ENCODE measurements at regions not wholly inside any gene's neighbourhood (a gene's known extent, or its start where the extent isn't known, plus 50 kb on each side); places are given as distances from the start of the nearest gene placed in this dataset.

Small RNAs in the stretch of these regions (microRNA-seq; reads per million reads assigned to microRNA genes)
- gene MIR218-1: 63.7 reads per million, percentile 52 among the genes with 10 or more reads in this experiment
